ENCODE measurements at regions not wholly inside any gene's neighbourhood (a gene's known extent, or its start where the extent isn't known, plus 50 kb on each side); places are given as distances from the start of the nearest gene placed in this dataset.

- no peak for TF ChIP-seq CTCF (IDR thresholded peaks at IDR 0.05; ENCODE audit: insufficient read depth, low read depth, low read length, missing control alignments)
- no peak overlapping the region for H3K4me3 ChIP-seq (ENCODE audit: low read length)
- DNase-seq (ENCODE audit: low read depth) = no peak
Observed at GRCh38 chr4:81930506-81931238, 443.1 kb downstream of the HNRNPD start.

- no peak for TF ChIP-seq CTCF (IDR thresholded peaks at IDR 0.05; ENCODE audit: insufficient read depth, low read depth, low read length, missing control alignments)
- DNase-seq (ENCODE audit: low read depth) = no peak
Observed at GRCh38 chr4:81923140-81923539, 450.7 kb downstream of the HNRNPD start.

GRCh38 chr4:81922313-81922712 lies 450.6 kb upstream of the RASGEF1B start:
- no peak overlapping the region for H3K4me3 ChIP-seq (ENCODE audit: low read length)
- DNase-seq (ENCODE audit: low read depth) = no peak
- no peak for TF ChIP-seq CTCF (IDR thresholded peaks at IDR 0.05; ENCODE audit: insufficient read depth, low read depth, low read length, missing control alignments)

More at GRCh38 chr4:81923140-81923539, 450.7 kb downstream of the HNRNPD start:
- no peak overlapping the region for H3K4me3 ChIP-seq (ENCODE audit: low read length)

GRCh38 chr4:81921751-81922159 lies 450.0 kb upstream of the RASGEF1B start:
- DNase-seq (ENCODE audit: low read depth) = no peak
- no peak overlapping the region for H3K4me3 ChIP-seq (ENCODE audit: low read length)
- no peak for TF ChIP-seq CTCF (IDR thresholded peaks at IDR 0.05; ENCODE audit: insufficient read depth, low read depth, low read length, missing control alignments)

GRCh38 chr4:81919810-81920209 lies 448.1 kb upstream of the RASGEF1B start:
- no peak overlapping the region for H3K4me3 ChIP-seq (ENCODE audit: low read length)
- TF ChIP-seq CTCF (IDR thresholded peaks at IDR 0.05; ENCODE audit: insufficient read depth, low read depth, low read length, missing control alignments) = peak; percentile 5
- DNase-seq (ENCODE audit: low read depth) = no peak

- TF ChIP-seq CTCF (IDR thresholded peaks at IDR 0.05; ENCODE audit: insufficient read depth, low read depth, low read length, missing control alignments) = peak; percentile 37
- H3K4me3 ChIP-seq (ENCODE audit: low read length) = no peak overlapping the region
- DNase-seq (ENCODE audit: low read depth) = peak; percentile 16
Observed at GRCh38 chr4:81919223-81919622, 447.5 kb upstream of the RASGEF1B start.

GRCh38 chr4:81915430-81915829 lies 443.7 kb upstream of the RASGEF1B start:
- DNase-seq (ENCODE audit: low read depth) = no peak
- TF ChIP-seq CTCF (IDR thresholded peaks at IDR 0.05; ENCODE audit: insufficient read depth, low read depth, low read length, missing control alignments) = no peak
- H3K4me3 ChIP-seq (ENCODE audit: low read length) = no peak overlapping the region

All from epithelial cell of esophagus (primary cell).